A549 (cell line): ENCODE measurements at regions not wholly inside any gene's neighbourhood (a gene's known extent, or its start where the extent isn't known, plus 50 kb on each side); places are given as distances from the start of the nearest gene placed in this dataset.

ENCODE experiments used
- BHLHE40 ChIP-seq: IDR thresholded peaks from 2 replicates; pipeline ENCODE4 v1.6.1; 2012; ENCODE audit warnings: low read depth, low read length, inconsistent platforms
- EP300 ChIP-seq, 2 experiments: fragments of >200 bp; sonication (Bioruptor Twin); formaldehyde crosslinking; IDR thresholded peaks; 2 replicates in 1 of 2; 3 replicates in 1 of 2; pipeline ENCODE4 v1.6.1; 2016 to 2017
- HOXB13 ChIP-seq: fragments of 250-450 bp; sonication (Bioruptor Pico); IDR thresholded peaks from 2 replicates; pipeline ENCODE4 v1.5.0; 2020; ENCODE audit warnings: low read depth, mild to moderate bottlenecking, moderate library complexity
- NFE2L2 ChIP-seq: fragments of 150-350 bp; conservative IDR thresholded peaks from 2 replicates; pipeline ENCODE4 v1.6.1; 2014; ENCODE audit warnings: low read length
- POLR2A ChIP-seq: IDR thresholded peaks from 2 replicates; pipeline ENCODE4 v1.6.1; 2012; ENCODE audit warnings: mild to moderate bottlenecking, low read length
- RARB ChIP-seq: fragments of 250-450 bp; sonication (Bioruptor Pico); IDR thresholded peaks from 2 replicates; pipeline ENCODE4 v1.8.0; 2021; ENCODE audit warnings: mild to moderate bottlenecking, moderate library complexity
- RFX5 ChIP-seq: fragments of 450-650 bp; IDR thresholded peaks from 2 replicates; pipeline ENCODE4 v1.7.1; 2014; ENCODE audit warnings: antibody characterized with exemption, mild to moderate bottlenecking, moderate library complexity
- TF ChIP-seq, protein P1 (sequence below): IDR thresholded peaks from 2 replicates; pipeline ENCODE4 v1.6.1; 2012
- TF ChIP-seq, protein P2 (sequence below): fragments of >200 bp; sonication (Bioruptor Twin); formaldehyde crosslinking; IDR thresholded peaks from 2 replicates; pipeline ENCODE4 v1.6.1; 2016
- TF ChIP-seq, protein P3 (sequence below): fragments of >200 bp; sonication (Bioruptor Twin); formaldehyde crosslinking; IDR thresholded peaks from 3 replicates; pipeline ENCODE4 v1.5.1; 2016

DNA sequence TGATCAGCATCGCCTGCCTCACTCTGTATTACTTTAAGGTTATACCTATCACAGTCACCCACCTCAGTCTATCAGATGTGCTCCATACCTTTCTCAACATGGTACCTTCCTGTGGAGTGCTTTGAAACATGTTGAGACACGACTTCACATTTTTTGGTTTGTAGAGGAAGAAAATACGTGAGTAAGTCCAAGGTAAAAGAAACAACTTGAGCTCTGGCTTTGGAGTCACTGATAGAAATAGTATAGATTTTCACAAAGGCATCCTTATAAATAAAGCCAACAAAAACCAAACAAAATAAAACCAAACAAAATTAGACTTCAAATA, 77.5 kb upstream of the HMHB1 start:
- TF ChIP-seq, protein P1, sequence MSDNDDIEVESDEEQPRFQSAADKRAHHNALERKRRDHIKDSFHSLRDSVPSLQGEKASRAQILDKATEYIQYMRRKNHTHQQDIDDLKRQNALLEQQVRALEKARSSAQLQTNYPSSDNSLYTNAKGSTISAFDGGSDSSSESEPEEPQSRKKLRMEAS: no peak
- TF ChIP-seq RFX5: no peak
- TF ChIP-seq, protein P2, sequence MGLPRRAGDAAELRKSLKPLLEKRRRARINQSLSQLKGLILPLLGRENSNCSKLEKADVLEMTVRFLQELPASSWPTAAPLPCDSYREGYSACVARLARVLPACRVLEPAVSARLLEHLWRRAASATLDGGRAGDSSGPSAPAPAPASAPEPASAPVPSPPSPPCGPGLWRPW: no peak
- TF ChIP-seq BHLHE40: no peak
- no peak for TF ChIP-seq POLR2A
- no peak for TF ChIP-seq HOXB13 (CRISPR knock-in tag)
- TF ChIP-seq EP300 (IDR thresholded peaks at IDR 0.05): no peak
- TF ChIP-seq, protein P3, sequence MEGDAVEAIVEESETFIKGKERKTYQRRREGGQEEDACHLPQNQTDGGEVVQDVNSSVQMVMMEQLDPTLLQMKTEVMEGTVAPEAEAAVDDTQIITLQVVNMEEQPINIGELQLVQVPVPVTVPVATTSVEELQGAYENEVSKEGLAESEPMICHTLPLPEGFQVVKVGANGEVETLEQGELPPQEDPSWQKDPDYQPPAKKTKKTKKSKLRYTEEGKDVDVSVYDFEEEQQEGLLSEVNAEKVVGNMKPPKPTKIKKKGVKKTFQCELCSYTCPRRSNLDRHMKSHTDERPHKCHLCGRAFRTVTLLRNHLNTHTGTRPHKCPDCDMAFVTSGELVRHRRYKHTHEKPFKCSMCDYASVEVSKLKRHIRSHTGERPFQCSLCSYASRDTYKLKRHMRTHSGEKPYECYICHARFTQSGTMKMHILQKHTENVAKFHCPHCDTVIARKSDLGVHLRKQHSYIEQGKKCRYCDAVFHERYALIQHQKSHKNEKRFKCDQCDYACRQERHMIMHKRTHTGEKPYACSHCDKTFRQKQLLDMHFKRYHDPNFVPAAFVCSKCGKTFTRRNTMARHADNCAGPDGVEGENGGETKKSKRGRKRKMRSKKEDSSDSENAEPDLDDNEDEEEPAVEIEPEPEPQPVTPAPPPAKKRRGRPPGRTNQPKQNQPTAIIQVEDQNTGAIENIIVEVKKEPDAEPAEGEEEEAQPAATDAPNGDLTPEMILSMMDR: no peak
- no peak for TF ChIP-seq RARB
- no peak for TF ChIP-seq NFE2L2
